GM12891 (cell line): ENCODE measurements at regions not wholly inside any gene's neighbourhood (a gene's known extent, or its start where the extent isn't known, plus 50 kb on each side); places are given as distances from the start of the nearest gene placed in this dataset.
"Not testable (repeated sequence)": the region's sequence is repeated elsewhere in the genome, so short reads cannot be mapped to it uniquely, and the experiment has no call there.

Experiments
- PAX5 ChIP-seq: IDR thresholded peaks from 2 replicates; pipeline ENCODE4 v1.6.1; 2011; ENCODE audit warnings: low read length, moderate library complexity, mild to moderate bottlenecking; ENCODE audit not compliant: insufficient read depth, severe bottlenecking
- POLR2A ChIP-seq: IDR thresholded peaks from 2 replicates; pipeline ENCODE4 v1.6.1; 2011; ENCODE audit warnings: low read depth, low read length, control low read depth
- POLR2AphosphoS5 ChIP-seq: IDR thresholded peaks from 2 replicates; pipeline ENCODE4 v1.6.1; 2011; ENCODE audit warnings: low read depth, low read length, control low read depth
- POU2F2 ChIP-seq: IDR thresholded peaks from 2 replicates; pipeline ENCODE4 v1.6.1; 2011; ENCODE audit warnings: low read depth, mild to moderate bottlenecking, control low read depth, low read length, moderate library complexity
- SPI1 ChIP-seq: IDR thresholded peaks from 2 replicates; pipeline ENCODE4 v1.6.1; 2011; ENCODE audit warnings: low read depth, low read length, control low read depth
- TAF1 ChIP-seq: IDR thresholded peaks from 2 replicates; pipeline ENCODE4 v1.6.1; 2011; ENCODE audit warnings: low read depth, low read length, control low read depth

- not testable (repeated sequence) for TF ChIP-seq TAF1, POLR2A, POLR2AphosphoS5, SPI1, PAX5, POU2F2
Measured at GRCh38 chr5:164152539-164152938, 647.1 kb downstream of the MAT2B start.
